HG03565 (cell line): ENCODE measurements at regions not wholly inside any gene's neighbourhood (a gene's known extent, or its start where the extent isn't known, plus 50 kb on each side); places are given as distances from the start of the nearest gene placed in this dataset.

ENCODE experiments used
- ATAC-seq: cut with Tn5 transposase; IDR thresholded peaks from one replicate; pipeline ENCODE4 v1.9.1; 2021; ENCODE audit warnings: mild to moderate bottlenecking, moderate library complexity; ENCODE audit not compliant: unreplicated experiment

DNA sequence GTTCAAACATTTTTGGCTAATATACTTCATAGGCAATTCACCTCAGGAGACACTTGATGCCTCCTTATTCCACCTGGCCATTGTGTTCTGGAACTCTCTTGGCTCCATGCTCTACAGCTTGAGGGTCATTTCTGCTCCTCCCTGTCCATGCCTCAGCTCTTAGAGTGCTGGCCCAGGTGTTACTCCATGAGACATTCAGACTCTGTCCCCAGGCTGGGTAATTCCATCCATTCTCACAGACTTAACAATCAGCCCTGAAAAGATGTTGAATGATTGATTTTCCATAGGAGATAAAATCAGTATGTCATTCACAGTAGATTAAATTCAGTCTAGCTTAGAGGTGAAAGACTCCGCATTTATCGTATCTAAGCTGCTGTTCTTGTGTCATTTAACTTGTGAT lies 168.6 kb upstream of the CWC22 start:
- no peak for ATAC-seq

DNA sequence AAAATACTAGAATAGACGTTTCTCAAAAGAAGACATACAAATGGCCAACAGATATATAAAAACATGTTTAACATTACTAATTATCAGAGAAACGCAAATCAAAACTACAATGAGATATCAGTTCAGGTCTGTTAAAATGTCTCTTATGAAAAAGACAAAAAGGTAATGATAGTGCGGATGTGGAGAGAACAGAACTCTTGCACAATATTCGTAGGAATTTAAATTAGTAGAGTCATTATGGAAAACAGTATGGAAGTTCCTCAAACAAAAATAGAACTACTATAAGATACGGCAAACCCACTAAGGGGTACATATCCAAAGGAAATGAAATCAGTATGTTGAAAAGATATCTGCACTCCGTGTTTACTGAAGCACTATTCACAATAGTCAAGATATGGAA lies 167.5 kb upstream of the CWC22 start:
- ATAC-seq: no peak

DNA sequence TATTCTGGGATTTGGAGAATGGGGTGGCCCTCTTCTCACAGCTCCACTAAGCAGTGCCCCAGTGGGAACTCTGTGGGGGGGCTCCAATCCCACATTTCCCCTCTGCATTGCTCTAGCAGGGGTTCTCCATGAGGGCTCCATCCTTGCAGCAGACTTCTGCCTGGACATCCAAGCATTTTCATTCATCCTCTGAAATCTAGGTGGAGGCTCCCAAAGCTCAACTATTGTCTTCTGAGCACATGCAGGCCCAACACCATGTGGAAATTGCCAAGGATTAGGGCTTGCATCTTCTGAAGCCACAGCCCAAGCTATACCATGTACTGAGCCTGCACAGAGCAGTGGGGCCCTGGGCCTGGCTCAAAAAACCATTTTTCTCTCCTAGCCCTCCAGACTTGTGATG lies 162.4 kb upstream of the CWC22 start:
- ATAC-seq: no peak

DNA sequence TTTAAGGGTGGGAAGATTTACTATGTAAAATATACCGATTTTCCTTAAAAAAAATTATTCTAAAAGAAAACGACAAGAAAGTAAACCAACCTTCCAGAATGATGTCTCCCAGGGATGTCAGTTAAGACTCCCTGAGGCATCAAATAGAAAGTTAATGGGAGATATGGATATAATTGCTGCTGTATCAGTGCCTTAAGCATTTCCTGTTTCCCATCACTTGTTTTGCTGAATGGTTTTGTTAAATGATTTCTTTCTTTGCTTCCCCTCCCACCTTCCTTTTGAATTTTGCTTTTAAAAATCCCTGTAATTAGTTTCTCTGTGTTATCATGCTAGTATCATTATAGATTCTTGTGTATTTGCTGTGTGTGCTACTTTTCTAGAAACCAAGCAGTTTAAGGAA lies 154.3 kb upstream of the CWC22 start:
- no peak for ATAC-seq

DNA sequence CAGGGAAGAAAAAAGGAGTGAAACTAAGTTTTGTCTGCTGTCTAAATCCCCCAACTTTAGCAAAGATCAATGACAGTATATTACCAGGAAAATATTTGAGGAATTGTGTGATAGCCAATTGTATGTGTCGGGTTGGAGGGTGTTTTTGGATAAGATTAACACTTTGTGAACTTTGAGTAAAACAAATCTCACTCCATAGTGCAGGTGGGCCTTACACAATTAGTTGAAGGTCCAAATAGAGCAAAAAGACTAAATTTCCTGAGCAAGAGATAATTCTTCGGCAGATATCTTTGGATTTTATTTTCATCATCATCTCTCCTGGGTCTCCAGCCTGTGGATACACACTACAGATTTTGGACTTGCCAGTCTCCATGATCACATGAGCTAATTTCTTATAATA lies 152.8 kb upstream of the CWC22 start:
- no peak for ATAC-seq

DNA sequence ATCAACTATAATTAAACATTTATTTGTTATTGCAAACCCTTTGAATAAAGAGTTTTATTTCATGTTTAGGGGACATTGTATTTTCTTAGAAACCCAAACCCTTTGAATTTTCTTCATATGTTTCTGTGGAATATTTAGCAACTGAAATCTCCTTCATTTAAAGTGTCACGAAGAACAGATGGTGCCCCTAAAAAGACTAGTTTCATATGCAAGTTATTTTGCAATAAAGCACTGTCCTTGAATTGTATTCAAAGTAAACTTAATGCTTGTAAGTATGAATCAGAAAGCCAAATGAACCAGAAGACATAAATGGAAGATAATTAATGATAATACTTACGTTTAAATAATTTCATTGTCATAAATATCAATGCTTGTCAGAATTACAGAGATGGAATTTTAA lies 151.9 kb upstream of the CWC22 start:
- ATAC-seq: no peak

DNA sequence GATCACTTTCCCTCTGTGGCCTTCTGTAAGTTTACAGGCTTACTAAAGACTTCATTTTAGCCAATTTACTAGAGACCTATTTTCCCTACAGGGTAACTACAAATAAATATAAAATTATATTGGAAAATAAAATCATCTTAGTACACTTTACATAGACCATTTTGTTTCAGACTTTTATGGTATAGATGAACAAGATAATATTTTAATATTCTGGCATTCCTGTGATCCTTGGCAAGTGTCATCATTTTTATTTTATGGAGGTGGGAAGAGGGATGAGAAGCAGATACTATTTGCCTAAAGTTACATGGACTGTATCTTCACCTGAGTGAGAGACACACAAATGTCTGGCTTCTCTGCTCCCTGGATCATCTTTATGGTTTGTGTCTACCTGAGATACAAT lies 149.6 kb upstream of the CWC22 start:
- no peak for ATAC-seq

DNA sequence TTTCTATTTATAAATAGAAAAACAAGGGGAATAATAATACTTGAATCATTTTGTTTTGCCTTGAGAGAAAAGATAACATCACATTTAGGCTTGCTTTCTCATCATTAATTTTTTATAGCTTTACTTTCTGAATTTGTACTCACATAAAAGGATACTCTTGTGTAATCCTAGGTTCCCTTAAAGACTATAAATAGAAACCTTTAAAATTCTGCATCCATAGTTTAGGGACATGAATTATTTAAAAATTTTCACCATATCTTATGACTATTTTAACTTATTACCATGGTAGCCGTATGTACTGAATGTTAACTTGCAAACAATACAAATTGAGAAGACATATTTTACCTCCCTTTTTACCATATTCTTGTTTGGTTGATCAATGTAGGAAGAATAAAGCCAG lies 143.5 kb upstream of the CWC22 start:
- ATAC-seq: no peak

DNA sequence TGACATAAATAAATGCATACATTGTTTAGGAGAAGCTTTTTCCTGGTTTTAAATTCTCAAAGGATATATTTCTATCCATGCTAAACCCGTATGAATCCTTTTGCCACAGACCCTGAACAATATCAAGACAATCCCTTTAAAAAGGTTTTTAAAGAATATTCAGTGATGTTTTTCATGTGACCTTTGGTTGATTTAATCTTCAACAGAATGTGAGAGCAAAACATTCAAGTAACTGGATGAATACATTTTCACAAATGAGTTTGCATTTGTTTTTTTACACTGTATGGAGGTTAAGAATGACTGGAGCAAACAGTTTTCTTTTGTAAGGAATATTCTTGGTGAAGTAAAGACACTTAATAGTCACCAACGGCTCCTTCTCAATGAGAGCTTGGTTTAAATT lies 139.4 kb upstream of the CWC22 start:
- no peak for ATAC-seq

DNA sequence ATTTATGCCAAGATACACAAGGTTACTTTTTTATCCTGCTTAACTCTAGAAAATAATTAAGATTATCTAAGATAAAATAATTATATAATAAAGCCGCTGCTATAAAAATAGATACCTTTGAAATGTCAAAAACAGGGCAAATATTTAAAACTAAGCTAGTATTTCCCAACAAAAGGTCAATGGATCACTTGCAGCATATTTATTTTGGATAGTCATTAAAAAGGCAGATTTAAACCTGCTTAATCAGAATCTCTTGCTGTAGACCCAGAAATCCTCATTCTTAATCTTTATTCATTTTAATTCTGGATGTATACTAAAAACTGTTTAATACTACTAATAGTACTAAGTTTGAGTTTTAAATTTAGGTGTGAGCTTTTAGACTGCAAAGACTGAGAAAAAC lies 139.0 kb upstream of the CWC22 start:
- no peak for ATAC-seq

DNA sequence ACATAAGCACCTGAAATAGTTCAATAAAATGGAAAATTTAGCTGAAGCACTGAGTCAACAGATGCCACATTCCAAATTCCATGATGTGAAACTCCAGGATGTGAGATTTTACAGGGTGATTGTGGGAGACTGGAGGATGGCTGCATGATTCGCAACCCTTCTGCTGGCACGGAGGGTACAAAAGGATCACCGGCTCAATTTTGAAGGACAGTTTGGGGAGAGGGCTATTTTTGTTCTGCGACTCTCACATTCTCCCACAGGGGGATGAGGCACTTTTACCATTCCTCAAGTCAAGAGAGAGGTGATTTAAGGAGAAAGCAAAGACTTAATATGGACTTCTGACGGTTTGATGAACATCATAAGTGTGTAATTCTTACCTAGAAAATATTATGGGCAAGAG lies 138.1 kb upstream of the CWC22 start:
- ATAC-seq: no peak

DNA sequence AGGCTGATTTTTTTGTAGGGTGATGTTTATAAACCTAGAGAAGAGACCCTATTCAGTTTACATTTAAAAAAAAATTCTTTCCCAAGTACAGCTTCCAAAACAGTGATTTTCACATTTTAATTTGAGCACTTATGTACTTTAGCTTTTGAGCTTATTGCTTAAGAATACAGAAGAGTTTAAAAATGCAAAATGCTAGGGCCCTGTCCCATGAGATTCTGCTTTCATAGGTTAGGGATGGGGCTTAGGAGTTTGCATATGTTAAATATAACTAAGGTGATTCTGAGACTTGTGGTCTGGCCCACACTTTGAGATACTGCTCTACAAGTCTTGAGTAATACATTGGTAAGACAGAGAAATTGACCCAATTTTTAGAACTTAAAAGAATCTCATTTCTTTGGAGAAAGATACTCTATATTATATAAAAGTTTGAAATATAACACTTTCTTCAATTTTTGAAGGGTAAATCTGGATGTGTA lies 137.3 kb upstream of the CWC22 start:
- ATAC-seq: no peak

DNA sequence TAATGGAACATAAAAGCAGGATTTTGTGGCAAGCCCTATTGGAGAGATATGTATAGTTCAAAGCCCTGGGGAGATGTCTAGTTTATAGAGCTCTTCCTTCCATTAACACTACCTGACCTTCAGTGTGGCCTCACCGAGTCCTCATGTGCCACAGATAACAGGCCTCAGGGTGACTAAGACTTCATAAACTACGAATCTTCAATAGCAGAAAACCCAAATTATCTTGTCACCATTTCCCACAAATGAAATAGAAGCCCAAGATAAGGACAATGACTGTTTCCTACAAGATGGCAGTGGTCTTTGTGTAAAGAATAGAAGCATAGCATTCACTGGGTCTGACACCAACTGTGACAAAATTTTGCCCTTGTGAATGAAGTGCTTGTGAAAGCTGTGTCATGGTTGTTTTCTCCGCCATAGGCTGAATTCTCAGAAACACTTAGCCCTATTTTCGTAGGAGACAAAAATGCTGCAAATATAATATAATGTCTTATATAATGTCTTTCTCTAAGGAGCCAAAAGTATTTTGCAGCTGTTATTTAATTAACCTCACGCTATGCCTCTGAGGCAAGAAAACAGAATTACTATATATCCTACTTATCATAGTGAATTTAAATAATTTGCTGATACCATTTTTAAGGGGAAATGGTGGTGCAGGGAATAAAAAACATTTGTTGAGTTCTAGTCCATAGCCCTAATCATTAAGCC lies 136.7 kb upstream of the CWC22 start:
- no peak for ATAC-seq

DNA sequence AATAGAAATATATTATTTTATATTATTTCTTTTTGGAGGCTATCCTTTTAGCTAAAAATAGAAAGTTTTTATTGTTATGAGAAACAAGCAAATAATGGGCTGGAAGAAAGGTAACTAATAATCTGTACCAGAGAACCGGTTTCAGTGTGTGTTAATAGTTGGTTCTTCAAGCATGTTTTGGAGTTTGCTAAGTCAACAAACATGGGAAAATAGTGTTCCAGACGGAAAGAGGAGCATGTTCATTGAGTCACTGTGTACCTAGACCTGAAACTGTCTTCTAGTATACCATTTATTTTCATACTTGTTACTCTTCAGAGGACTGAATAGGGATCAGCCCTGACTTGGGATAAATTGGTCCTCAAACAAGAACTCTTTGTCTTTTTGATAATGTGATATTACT lies 134.5 kb upstream of the CWC22 start:
- no peak for ATAC-seq

DNA sequence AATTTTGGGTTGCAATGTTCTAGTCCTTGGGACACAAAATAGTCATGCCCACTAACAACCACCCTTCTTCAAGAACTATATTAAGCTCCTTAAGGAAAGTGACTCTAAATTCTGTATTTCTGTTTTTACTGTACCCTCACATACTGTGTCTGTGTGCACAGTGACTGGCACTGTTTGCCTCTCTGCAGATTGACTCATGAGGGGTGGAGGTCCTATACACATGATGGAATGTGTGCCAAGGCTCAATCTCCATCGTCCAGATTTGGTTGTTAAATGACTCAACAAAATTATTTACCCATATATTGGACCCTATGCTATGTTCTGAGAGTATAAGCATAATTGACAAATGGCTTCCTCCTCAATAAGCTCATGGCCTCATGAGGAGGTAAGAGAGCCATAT lies 126.6 kb upstream of the CWC22 start:
- no peak for ATAC-seq

DNA sequence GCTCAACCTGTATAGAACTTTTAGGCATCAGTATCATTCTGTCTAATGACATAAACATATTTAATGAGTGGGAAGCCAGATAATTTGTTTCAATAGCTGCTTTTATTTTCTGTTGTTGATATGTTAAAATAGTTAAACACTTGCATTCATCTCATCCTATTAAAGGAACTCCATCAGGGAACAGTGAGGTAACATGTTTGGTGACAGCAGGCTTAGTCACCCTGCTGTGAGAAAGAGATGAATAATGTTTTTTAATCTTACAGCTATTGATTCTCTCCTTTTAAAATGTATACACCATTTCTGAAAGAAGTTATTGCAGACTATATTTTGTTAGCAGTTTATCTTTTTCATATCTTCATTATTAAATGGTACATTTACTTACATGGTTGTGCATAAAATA lies 123.3 kb upstream of the CWC22 start:
- no peak for ATAC-seq

DNA sequence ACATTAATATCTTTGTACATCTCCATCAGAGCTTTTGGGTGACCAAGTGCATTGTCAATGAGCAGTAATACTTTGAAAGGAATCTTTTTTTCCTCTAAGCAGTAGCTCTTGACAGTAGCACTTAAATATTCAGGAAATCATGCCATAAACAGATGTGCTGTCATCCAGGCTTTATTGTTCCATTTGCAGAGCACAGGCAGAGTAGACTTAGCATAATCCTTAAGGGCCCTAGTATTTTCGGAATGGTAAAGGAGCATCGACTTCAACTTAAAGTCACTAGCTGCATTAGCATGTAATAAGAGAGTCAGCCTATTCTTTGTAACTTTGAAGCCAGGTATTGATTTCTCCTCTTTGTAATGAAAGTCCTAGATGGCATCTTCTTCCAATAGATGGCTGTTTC lies 121.8 kb upstream of the CWC22 start:
- no peak for ATAC-seq

DNA sequence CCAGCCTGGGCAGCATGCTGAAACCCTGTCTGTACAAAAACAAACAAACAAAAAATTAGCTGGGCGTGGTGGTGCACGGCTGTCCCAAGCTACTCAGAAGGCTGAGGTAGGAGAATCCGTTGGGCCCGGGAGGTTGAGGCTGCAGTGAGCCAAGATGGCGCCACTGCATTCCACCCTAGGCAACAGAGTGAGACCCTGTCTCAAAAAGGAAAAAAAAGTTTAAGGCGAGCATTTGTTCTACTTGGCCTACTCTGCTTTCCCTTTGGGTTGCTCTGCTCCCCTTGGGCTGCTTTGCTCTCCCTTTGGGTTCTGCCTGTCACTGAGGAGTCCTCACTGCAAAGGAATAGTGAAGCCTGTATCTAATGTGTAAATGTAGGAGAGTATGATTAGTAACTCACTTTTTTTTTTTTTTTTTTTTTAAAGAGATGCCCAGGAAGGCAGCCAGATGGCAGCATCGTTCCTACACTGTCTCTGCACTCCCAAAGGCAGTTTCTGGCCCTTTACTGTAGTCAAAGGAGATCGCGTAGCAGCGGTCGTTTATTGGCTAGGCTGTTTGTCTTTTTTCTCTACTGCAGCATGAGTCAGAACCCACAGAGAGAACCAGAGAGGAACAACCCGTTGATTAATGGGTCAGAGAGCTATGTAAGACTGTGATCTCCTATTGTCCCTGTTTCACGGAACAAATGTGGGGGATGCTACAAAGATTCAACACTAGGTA lies 118.3 kb upstream of the CWC22 start:
- peak; percentile 81 for ATAC-seq

DNA sequence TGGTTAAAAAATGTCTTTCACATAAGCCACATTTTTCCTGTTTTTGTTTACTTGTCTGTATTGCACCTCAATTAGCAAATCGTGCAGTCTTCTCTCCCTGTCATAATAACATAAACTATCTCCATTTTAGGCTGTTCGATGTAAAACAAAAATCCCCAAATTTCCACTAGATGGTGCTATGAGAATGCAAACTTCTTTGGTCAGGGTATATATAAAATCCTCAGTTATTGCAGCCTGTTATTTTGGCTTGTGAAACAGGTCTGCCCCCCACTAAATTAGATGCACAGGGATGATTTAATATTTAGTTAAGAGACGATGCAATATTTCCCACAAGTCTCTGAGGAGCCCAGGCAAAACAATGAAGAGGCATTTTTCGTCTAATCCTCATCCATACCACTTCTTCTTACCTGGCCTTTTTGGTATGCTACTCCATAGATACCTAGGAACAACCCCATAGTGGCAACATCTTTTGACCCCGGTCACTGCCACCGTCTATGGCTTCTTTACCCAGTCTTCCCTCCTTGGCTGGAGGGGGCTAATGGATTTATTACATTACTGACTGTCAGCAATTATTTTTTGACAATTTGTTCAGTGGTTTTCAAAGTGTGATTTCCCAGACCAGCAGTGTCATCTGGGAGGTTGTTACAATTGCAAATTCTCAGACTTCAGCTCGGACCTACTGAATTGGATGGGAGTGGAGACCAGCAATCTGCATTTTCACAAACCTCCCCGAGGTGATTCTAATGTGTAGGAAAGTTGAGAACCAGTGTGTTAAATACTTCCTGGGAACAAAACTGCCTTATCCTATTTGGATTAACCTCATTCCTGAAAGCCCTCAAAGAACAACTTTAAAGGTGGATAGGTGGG lies 117.4 kb upstream of the CWC22 start:
- ATAC-seq: peak; percentile 68

DNA sequence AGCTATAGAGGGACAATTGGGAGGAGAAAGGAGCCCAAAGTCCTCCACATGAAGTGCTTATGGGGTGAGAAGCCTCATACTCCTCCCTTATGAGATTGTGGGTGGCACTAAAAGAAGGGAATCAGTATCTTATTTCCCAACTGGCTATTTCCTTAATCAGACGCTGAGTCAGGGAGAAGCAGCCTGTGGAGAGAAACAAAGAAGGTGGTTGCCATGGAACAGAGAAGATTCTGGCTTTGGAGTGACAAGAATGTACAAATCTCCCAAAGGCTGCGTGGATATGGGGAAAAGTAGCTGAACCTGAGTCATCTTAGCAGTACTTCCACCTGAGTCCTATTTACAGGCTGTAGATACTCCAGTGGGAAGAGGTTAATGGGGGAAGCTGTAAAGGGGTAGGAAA lies 115.8 kb upstream of the CWC22 start:
- no peak for ATAC-seq

DNA sequence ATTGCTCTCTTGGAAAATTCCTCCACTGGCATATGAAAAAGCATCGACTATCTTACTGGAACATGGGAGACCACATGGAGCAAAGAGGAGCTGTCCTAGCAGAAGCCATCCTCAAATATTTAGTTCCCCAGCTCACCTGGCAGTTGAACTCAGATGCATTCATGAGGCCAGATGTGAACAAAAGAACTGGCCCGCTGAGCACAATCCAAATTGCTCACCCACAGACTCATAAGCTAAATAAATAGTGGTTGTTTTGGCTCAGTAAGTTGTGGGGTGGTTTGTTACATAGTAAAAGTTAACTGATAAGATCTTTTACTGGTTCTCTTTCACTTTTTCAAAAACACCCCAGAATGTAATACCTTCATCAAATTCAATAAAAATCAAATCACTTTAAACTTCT lies 108.6 kb upstream of the CWC22 start:
- no peak for ATAC-seq

DNA sequence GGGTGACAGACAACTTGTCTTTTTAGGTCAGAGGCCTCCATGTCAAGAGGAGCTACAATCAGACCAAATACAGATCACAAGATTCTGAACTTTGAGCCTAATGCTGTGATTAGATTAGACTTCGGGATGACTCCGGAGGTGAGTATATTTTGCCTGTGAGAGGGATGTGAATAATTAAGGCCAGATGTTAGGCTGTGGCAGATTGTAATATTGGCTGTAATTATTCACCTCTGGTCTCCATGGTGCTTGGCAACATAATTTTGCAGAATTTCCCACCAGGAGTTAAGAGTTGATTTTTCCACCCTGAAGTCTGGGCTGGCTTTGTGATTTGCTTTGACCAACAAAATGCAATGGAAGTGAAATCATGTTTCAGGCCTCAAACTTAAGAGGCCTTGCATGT lies 108.2 kb upstream of the CWC22 start:
- ATAC-seq: no peak
